Activated naive CD8-positive, alpha-beta T cell treated with anti-CD3 and anti-CD28 coated beads, Interleukin-2, amount 50 U/mL, for 24 hours (primary cell): ENCODE measurements at regions not wholly inside any gene's neighbourhood (a gene's known extent, or its start where the extent isn't known, plus 50 kb on each side); places are given as distances from the start of the nearest gene placed in this dataset.
"Not testable (repeated sequence)": the region's sequence is repeated elsewhere in the genome, so short reads cannot be mapped to it uniquely, and the experiment has no call there.

Source experiments
- ATAC-seq: fragments of 150-1000 bp; cut with Tn5 transposase; one replicate; pipeline ENCODE4 v1.10.0; 2021
- DNase-seq: peaks from one replicate; pipeline ENCODE4 v3.0.0; 2021
- H3K27ac Mint-ChIP-seq: one replicate; pipeline ENCODE4 v1.8.0; 2021; ENCODE audit warnings: mild to moderate bottlenecking, mixed read lengths
- H3K27me3 Mint-ChIP-seq: one replicate; pipeline ENCODE4 v1.8.0; 2021; ENCODE audit warnings: mixed read lengths
- H3K36me3 Mint-ChIP-seq: one replicate; pipeline ENCODE4 v1.8.0; 2021; ENCODE audit warnings: low read depth, mixed read lengths
- H3K4me1 Mint-ChIP-seq: one replicate; pipeline ENCODE4 v1.8.0; 2021; ENCODE audit warnings: mixed read lengths
- H3K4me3 Mint-ChIP-seq: one replicate; pipeline ENCODE4 v1.8.0; 2021; ENCODE audit warnings: mild to moderate bottlenecking, moderate library complexity, mixed read lengths
- H3K9me3 Mint-ChIP-seq: one replicate; pipeline ENCODE4 v1.8.0; 2021; ENCODE audit warnings: mixed read lengths

DNA sequence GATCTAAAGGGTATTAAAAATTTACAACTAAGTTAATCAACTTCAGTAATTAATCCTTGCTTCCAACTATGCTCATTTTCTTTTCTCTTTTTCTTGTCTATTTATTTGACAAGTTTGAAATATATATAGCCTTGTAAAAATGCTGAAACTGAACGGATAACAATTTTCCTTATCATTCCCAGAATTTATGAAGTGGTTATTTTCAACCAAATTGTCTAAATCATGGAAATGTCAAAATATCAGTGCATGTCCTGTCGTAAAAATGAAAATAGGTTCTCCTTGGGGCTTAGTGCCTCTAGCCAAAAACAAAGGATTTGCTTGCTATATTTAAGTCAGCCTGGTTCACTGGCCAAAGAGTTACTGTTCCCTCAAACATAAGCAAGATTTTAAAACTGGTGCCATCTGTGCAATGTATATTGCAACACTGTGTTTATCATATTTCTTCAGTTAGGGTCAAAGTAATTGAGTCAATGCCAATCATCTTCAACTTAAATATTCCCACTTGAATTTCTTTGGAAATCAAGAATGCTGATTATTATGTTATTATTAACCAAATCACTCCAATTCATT lies 798.3 kb downstream of the MAT2B start:
- Mint-ChIP-seq H3K27ac (no peak overlapping the region), H3K4me1 (no peaks in the 10 kb centered on the region), H3K36me3 (no peaks in the 10 kb centered on the region), H3K4me3 (no peak overlapping the region), H3K9me3 (peaks cover 5% of the 10 kb centered on the region), H3K27me3 (no peaks in the 10 kb centered on the region)
- DNase-seq = no peak
- no peak for ATAC-seq

- Mint-ChIP-seq H3K4me3 (no peak overlapping the region), H3K4me1 (no peaks in the 10 kb centered on the region), H3K27ac (no peak overlapping the region), H3K9me3 (peaks cover 5% of the 10 kb centered on the region), H3K27me3 (no peaks in the 10 kb centered on the region), H3K36me3 (no peaks in the 10 kb centered on the region)
- ATAC-seq = no peak
- no peak for DNase-seq
Observed at GRCh38 chr5:164306662-164307061, 801.2 kb downstream of the MAT2B start.

- Mint-ChIP-seq H3K9me3 (peaks cover 15% of the 10 kb centered on the region), H3K36me3 (no peaks in the 10 kb centered on the region), H3K4me3 (no peak overlapping the region), H3K27ac (no peak overlapping the region), H3K4me1 (no peaks in the 10 kb centered on the region), H3K27me3 (no peaks in the 10 kb centered on the region)
- no peak for ATAC-seq
- no peak for DNase-seq
Observed at GRCh38 chr5:164312801-164313200, 807.4 kb downstream of the MAT2B start.

GRCh38 chr5:164317676-164318075 lies 812.3 kb downstream of the MAT2B start:
- Mint-ChIP-seq H3K4me3 (no peak overlapping the region), H3K27me3 (no peaks in the 10 kb centered on the region), H3K36me3 (no peaks in the 10 kb centered on the region), H3K9me3 (peaks cover 10% of the 10 kb centered on the region), H3K27ac (no peak overlapping the region), H3K4me1 (no peaks in the 10 kb centered on the region)
- DNase-seq = no peak
- no peak for ATAC-seq

- DNase-seq (no peak), ATAC-seq (no peak)
- no peaks in the 10 kb centered on the region for H3K27me3 Mint-ChIP-seq
- H3K36me3 Mint-ChIP-seq = no peaks in the 10 kb centered on the region
- no peak overlapping the region for H3K27ac Mint-ChIP-seq
- H3K4me1 Mint-ChIP-seq = no peaks in the 10 kb centered on the region
- peaks cover 9% of the 10 kb centered on the region for H3K9me3 Mint-ChIP-seq
- H3K4me3 Mint-ChIP-seq = no peak overlapping the region
Observed at GRCh38 chr5:164319161-164319560, 813.7 kb downstream of the MAT2B start.

- peaks cover 18% of the 10 kb centered on the region for H3K9me3 Mint-ChIP-seq
- H3K36me3 Mint-ChIP-seq = no peaks in the 10 kb centered on the region
- no peaks in the 10 kb centered on the region for H3K4me1 Mint-ChIP-seq
- no peak for DNase-seq
- H3K4me3 Mint-ChIP-seq = no peak overlapping the region
- no peak for ATAC-seq
- H3K27ac Mint-ChIP-seq = no peak overlapping the region
- no peaks in the 10 kb centered on the region for H3K27me3 Mint-ChIP-seq
Observed at GRCh38 chr5:164324239-164324638, 818.8 kb downstream of the MAT2B start.

DNA sequence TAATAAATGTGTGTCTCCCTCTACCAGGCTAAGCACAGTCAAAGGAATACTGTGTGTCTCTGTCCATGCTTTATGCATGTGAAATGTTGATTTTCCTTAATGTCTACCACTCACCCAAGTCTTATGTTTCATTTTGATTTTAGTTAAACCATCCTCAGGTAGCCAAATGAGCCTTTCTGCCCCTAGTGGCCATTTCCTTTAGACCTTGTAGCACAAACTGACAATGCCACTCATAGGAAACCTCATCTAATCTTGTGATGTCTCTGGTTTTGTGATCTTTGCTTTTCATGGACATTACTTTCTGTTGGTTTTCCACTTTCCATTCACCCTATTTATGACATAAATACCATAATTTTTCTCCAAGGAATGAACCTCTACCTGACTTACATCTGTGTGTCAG lies 820.8 kb downstream of the MAT2B start:
- H3K4me1 Mint-ChIP-seq = no peaks in the 10 kb centered on the region
- ATAC-seq = no peak
- peaks cover 18% of the 10 kb centered on the region for H3K9me3 Mint-ChIP-seq
- no peak overlapping the region for H3K4me3 Mint-ChIP-seq
- no peak for DNase-seq
- H3K27me3 Mint-ChIP-seq = no peaks in the 10 kb centered on the region
- no peaks in the 10 kb centered on the region for H3K36me3 Mint-ChIP-seq
- no peak overlapping the region for H3K27ac Mint-ChIP-seq

DNA sequence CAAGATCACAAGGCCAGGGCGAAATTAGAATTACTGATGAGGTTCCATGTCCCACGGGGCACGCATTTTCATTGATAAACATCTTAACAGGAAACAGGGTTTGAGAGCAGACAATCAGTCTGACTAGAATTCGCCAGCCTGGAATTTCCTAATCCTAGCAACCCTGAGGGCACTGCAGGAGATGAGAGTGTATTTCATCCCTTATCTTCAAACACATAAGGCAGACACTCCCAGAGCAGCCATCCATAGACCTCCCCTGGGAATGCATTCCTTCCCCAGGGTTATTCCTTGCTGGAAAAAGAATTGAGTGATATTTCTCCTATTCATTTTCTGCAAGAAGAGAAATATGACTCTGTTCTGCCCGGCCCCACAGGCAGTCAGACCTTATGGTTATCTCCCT lies 821.7 kb downstream of the MAT2B start:
- H3K27me3 Mint-ChIP-seq, H3K4me1 Mint-ChIP-seq, H3K27ac Mint-ChIP-seq, H3K4me3 Mint-ChIP-seq, DNase-seq, H3K36me3 Mint-ChIP-seq, ATAC-seq: not testable (repeated sequence)
- H3K9me3 Mint-ChIP-seq = peaks cover 18% of the 10 kb centered on the region

DNA sequence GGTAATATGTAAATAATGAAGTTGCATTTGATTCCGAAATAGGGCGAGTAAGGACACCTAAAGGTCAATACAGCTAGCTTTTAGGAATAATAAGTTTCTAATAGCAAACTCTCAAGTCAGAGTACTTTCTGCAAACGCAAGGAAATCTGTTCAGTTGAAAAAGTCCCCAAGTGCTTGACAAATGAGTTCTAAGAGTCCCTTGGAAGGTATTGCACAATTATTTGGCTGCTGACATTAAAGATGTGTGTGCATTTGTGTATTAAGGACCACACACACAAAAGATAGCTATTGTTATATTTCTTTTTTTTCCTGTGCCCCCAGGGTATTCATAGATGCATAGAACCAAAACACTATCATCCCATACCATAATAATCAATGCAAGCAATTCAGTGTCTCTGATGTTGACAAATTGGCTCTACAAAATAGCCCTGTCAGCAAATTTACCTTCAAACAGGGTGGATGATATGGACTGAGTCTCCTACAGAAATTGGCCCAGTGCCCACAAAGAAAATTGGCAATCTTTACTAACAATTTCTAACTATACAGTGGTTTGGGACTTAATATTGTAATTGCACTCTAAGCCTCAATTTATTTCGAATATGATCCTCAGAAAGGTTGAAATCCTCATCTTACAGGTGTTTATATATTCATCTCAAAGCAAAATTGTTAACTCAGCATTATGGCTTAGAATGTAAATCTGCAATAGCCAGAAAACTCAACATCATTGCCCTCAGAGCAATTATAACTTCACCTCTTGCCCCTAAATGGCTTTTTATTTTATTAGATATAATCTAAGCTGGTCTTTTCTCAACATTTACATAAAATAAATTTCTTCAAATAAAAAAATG lies 827.2 kb downstream of the MAT2B start:
- ATAC-seq (no peak), DNase-seq (no peak)
- no peak overlapping the region for H3K4me3 Mint-ChIP-seq
- H3K4me1 Mint-ChIP-seq = no peaks in the 10 kb centered on the region
- no peaks in the 10 kb centered on the region for H3K27me3 Mint-ChIP-seq
- H3K27ac Mint-ChIP-seq = no peak overlapping the region
- H3K36me3 Mint-ChIP-seq = no peaks in the 10 kb centered on the region
- H3K9me3 Mint-ChIP-seq = peaks cover 5% of the 10 kb centered on the region

- H3K27me3 Mint-ChIP-seq = no peaks in the 10 kb centered on the region
- peaks cover 4% of the 10 kb centered on the region for H3K9me3 Mint-ChIP-seq
- DNase-seq (no peak), ATAC-seq (no peak)
- H3K27ac Mint-ChIP-seq = no peak overlapping the region
- no peak overlapping the region for H3K4me3 Mint-ChIP-seq
- no peaks in the 10 kb centered on the region for H3K36me3 Mint-ChIP-seq
- H3K4me1 Mint-ChIP-seq = no peaks in the 10 kb centered on the region
Observed at GRCh38 chr5:164335837-164336236, 830.4 kb downstream of the MAT2B start.

GRCh38 chr5:164336276-164336675 lies 830.9 kb downstream of the MAT2B start:
- ATAC-seq = no peak
- Mint-ChIP-seq H3K4me3 (no peak overlapping the region), H3K36me3 (no peaks in the 10 kb centered on the region), H3K27me3 (no peaks in the 10 kb centered on the region), H3K9me3 (peaks cover 4% of the 10 kb centered on the region), H3K27ac (no peak overlapping the region), H3K4me1 (no peaks in the 10 kb centered on the region)
- no peak for DNase-seq

DNA sequence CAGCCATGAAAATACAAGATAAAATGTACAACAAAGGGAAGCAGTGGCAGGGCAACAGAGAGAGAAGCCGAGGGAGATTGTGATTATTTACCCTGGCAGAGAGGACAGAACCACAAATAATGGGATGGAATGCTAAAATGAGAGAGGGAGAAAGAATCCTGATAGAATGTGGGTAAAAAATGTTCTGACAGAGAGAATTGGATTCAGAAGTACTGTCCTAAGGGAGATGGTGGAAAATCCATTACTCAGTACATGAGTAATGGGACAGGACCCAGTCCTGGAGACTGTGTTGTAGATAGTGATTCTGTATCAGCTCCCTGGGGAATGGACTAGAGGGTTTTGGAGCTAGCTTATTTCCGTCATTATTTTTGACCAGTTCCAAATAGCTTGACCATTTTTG lies 831.5 kb downstream of the MAT2B start:
- Mint-ChIP-seq H3K9me3 (peaks cover 4% of the 10 kb centered on the region), H3K27me3 (no peaks in the 10 kb centered on the region), H3K4me1 (no peaks in the 10 kb centered on the region), H3K4me3 (no peak overlapping the region), H3K36me3 (no peaks in the 10 kb centered on the region), H3K27ac (no peak overlapping the region)
- DNase-seq (no peak), ATAC-seq (no peak)

DNA sequence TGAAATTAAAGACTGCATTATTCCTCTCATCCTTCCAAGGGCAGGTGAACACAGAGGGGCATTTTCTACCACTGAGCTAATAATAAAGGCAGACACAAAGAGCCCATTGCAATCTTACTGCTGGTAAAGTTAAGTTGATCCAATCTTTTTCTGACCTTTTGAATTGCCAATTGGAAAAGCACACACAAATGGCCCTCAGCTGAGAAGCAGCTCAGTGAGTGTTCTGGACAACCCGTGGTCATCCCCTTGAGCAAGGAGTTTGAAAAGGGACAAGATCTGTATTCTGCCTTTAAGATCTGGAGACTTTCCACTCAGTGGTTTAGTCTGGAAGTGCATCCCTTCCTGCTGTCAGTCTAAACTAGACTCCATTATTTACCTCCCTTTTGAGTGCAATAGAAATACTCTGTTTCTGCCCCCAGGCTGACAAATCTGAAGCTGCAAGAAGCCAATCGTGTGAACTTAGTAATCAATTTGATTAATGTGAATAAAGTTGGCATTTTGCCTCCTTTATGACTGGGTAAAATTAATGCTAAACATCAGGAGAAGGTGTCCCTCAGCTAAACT lies 835.7 kb downstream of the MAT2B start:
- Mint-ChIP-seq H3K4me1 (no peaks in the 10 kb centered on the region), H3K27me3 (no peaks in the 10 kb centered on the region), H3K36me3 (no peaks in the 10 kb centered on the region), H3K27ac (no peak overlapping the region), H3K4me3 (no peak overlapping the region), H3K9me3 (no peaks in the 10 kb centered on the region)
- ATAC-seq (no peak), DNase-seq (no peak)

DNA sequence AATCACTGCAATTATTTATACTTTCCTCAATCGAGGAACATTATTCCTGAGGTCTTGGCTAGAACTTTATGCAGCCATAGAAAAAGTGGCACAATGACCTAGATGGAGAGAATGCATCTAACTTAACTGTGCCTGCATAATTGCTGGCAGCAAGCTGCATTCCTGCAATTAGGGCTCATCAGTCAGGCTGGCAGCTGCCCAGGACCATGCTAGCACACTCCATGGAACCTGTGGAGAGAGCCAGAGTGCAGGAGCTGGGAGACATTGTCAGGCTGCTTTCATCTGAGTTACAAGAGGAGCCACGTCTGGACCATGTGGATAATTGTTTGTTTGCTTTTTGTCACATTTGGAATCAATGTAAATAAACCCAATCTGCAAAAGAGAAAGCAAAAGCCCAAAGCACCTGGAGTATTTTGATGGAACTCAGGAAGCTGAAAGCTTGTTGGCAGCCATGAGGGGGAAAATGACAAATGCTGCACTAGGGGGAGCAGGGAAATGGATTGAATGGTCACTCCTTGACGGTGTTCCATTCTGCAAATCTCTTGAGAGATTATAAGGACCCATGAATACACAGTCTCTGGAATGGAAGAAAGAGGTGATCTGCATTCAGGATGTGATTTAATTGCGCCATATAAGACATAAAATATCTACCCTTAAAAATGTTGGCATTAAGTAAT lies 839.9 kb downstream of the MAT2B start:
- ATAC-seq (no peak), DNase-seq (no peak)
- no peak overlapping the region for H3K27ac Mint-ChIP-seq
- H3K27me3 Mint-ChIP-seq = no peaks in the 10 kb centered on the region
- H3K36me3 Mint-ChIP-seq = no peaks in the 10 kb centered on the region
- no peak overlapping the region for H3K4me3 Mint-ChIP-seq
- no peaks in the 10 kb centered on the region for H3K9me3 Mint-ChIP-seq
- H3K4me1 Mint-ChIP-seq = no peaks in the 10 kb centered on the region

DNA sequence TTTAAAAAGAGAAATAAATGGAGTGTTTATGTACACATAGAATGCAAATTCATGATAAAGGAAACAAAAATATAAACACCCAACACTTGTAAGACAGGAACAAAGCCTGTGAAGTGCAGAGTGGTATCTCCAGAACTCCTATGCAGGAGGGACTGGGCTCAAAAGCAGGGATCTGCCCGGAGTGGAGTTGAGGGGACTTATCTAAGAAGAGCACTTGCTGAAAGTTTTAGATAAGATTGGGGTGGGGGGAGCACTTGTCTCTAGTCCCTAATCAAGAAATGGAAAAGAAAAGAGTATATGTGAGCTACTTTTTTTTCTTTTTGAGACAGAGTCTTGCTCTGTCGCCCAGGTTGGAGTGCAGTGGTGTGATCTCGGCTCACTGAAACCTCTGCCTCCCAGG lies 840.4 kb downstream of the MAT2B start:
- no peaks in the 10 kb centered on the region for H3K27me3 Mint-ChIP-seq
- DNase-seq = no peak

More for the DNA sequence above, 840.4 kb downstream of the MAT2B start:
- H3K27ac Mint-ChIP-seq = no peak overlapping the region
- H3K36me3 Mint-ChIP-seq = no peaks in the 10 kb centered on the region
- H3K4me1 Mint-ChIP-seq = no peaks in the 10 kb centered on the region
- ATAC-seq = no peak
- no peaks in the 10 kb centered on the region for H3K9me3 Mint-ChIP-seq
- H3K4me3 Mint-ChIP-seq = no peak overlapping the region
